IPS DF 6.9 (cell line): ENCODE measurements at regions not wholly inside any gene's neighbourhood (a gene's known extent, or its start where the extent isn't known, plus 50 kb on each side); places are given as distances from the start of the nearest gene placed in this dataset.

Experiments used
- DNase-seq: peaks from one replicate; pipeline ENCODE4 v3.0.0-alpha.2; 2013; ENCODE audit warnings: low read depth, low spot score
- H3K27ac ChIP-seq: one replicate; pipeline ENCODE4 v1.5.1; 2013; ENCODE audit warnings: low read length, control low read depth
- H3K27me3 ChIP-seq: 2 replicates; pipeline ENCODE4 v1.6.1; 2013; ENCODE audit warnings: mild to moderate bottlenecking, low read length; ENCODE audit not compliant: control insufficient read depth, insufficient read depth
- H3K36me3 ChIP-seq: 2 replicates; pipeline ENCODE4 v1.6.1; 2013; ENCODE audit warnings: low read length; ENCODE audit not compliant: control insufficient read depth, insufficient read depth
- H3K4me1 ChIP-seq: 2 replicates; pipeline ENCODE4 v1.6.1; 2013; ENCODE audit warnings: low read length; ENCODE audit not compliant: control insufficient read depth, insufficient read depth
- H3K4me3 ChIP-seq: 2 replicates; pipeline ENCODE4 v1.5.1; 2013; ENCODE audit warnings: mild to moderate bottlenecking, low read length
- H3K9me3 ChIP-seq: 2 replicates; pipeline ENCODE4 v1.6.1; 2013; ENCODE audit warnings: low read length, inconsistent platforms; ENCODE audit not compliant: control insufficient read depth, insufficient read depth
- WGBS: extraction: QIAGEN DNeasy Blood & Tissue Kit; methylation state at CpG from one replicate; pipeline ENCODE4 v1.1.7; 2013; ENCODE audit warnings: mixed read lengths, missing lambda C conversion rate; ENCODE audit not compliant: insufficient read length, insufficient coverage; 5-methylcytosine and 5-hydroxymethylcytosine counted together

DNA sequence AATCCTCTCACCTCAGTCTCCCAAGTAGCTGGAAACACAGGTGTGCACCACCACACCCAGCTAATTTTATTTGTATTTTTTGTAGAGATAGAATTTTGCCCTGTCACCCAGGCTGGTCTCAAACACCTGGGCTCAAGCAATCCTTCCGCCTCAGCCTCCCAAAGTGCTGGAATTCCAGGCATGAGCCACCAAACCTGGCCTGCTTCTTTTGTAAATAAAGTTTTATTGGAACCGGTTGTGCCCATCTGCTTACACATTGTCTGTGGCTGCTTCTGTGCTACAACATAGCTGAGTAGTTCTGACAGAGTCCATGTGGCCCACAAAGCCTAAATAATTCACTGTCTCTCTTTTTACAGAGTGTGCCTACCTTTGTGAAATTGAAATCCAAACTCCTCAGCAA is 109.7 kb upstream of the NRSN1 start:
- H3K27ac ChIP-seq, result no peak overlapping the region
- no CpG with 5 or more reads among the region's 2 CpGs for WGBS

DNA sequence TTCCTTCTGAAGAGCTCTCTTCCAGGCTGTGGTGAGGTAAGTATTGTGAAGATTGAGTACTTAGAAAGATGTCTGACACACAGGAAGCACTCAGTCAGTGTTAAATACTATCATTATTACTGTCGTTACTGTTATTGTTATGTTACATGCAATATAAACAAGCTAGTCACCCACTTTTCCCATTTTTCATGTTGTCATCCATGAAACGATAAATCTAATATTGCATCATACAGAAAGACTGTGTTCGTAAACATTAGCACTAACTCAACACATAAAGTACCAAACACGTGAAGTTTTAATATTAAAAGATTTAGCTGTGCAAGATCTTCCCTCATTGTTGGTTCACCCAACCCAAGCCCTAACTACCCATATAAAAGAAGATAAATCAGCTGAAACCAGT is 109.2 kb upstream of the NRSN1 start:
- no peak for DNase-seq
- no peak overlapping the region for H3K27ac ChIP-seq
- H3K9me3 ChIP-seq, result no peaks in the 10 kb centered on the region
- H3K4me1 ChIP-seq, result no peaks in the 10 kb centered on the region
- H3K4me3 ChIP-seq, result no peak overlapping the region
- no peaks in the 10 kb centered on the region for H3K27me3 ChIP-seq
- H3K36me3 ChIP-seq, result no peaks in the 10 kb centered on the region
- no CpG with 5 or more reads among the region's 4 CpGs for WGBS

More for the DNA sequence above, 109.7 kb upstream of the NRSN1 start:
- H3K4me3 ChIP-seq, result no peak overlapping the region
- no peaks in the 10 kb centered on the region for H3K36me3 ChIP-seq
- DNase-seq, result no peak
- H3K4me1 ChIP-seq, result no peaks in the 10 kb centered on the region
- H3K9me3 ChIP-seq, result no peaks in the 10 kb centered on the region
- no peaks in the 10 kb centered on the region for H3K27me3 ChIP-seq

DNA sequence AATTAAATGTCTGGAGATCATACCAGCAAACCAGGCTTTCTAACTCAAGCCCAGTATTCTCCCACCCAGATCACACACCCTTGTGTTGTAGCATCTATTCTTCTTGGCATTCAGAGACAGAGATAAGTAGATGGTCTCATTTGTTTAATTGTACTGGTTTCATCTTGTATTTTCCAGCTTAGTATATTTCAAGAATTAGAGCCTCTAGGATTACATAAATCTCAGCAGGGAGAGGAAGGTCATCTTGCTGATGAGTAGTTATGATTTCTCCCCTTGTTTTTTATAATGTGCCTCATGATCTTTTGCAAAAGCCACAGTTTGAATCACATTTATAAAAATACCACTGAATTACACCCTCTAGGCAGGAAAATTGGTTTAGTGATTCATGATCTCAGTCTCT is 106.6 kb upstream of the NRSN1 start:
- Histone ChIP-seq H3K36me3 (no peaks in the 10 kb centered on the region), H3K4me3 (no peak overlapping the region), H3K27ac (no peak overlapping the region), H3K4me1 (no peaks in the 10 kb centered on the region), H3K27me3 (no peaks in the 10 kb centered on the region), H3K9me3 (no peaks in the 10 kb centered on the region)
- DNase-seq, result no peak

DNA sequence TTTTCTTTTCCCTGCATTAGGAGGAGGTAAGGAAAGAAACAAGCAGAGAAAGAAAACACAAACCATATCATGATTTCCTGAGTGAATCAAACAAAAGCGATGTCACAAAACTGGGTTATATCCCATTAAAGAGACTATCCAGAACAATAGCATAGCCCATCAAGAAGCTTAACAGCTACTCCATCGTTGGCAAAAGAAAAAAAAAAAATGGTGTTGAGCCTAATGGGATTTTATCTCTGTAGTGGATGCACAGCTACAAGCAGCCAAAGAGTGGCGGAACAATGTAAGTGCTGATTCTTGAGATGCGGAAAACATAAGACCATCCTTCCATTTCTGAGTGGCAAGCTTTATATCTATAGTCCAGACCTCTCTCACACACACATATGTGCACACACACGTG is 106.2 kb upstream of the NRSN1 start:
- Histone ChIP-seq H3K4me3 (no peak overlapping the region), H3K36me3 (no peaks in the 10 kb centered on the region), H3K27me3 (no peaks in the 10 kb centered on the region), H3K9me3 (no peaks in the 10 kb centered on the region), H3K27ac (no peak overlapping the region), H3K4me1 (no peaks in the 10 kb centered on the region)
- no peak for DNase-seq
- no CpG with 5 or more reads among the region's 5 CpGs for WGBS

DNA sequence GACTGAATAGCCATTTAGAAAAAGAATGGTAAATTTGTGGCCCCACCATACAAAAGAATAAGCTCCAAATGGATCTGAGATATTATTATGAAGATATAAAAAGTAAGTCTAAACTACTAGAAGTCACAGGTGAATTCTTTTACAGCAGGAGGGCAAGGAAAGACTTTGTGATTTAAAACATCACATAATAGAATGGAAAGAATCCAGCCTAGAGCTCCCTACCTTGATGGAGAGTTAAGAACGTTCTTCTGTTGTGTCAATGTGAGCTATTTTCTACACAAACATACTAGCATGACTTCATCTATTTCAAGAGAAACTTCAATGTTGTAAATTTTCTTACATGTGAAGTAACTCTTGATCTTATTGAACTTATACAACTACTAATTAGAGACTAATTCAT is 100.0 kb upstream of the NRSN1 start:
- Histone ChIP-seq H3K4me3 (no peak overlapping the region), H3K9me3 (no peaks in the 10 kb centered on the region), H3K4me1 (peaks cover 2% of the 10 kb centered on the region; the same call in 1 of the 2 replicates), H3K27ac (no peak overlapping the region), H3K36me3 (no peaks in the 10 kb centered on the region), H3K27me3 (no peaks in the 10 kb centered on the region)
- DNase-seq, result no peak
- WGBS, result no CpG with 5 or more reads among the region's 1 CpG

DNA sequence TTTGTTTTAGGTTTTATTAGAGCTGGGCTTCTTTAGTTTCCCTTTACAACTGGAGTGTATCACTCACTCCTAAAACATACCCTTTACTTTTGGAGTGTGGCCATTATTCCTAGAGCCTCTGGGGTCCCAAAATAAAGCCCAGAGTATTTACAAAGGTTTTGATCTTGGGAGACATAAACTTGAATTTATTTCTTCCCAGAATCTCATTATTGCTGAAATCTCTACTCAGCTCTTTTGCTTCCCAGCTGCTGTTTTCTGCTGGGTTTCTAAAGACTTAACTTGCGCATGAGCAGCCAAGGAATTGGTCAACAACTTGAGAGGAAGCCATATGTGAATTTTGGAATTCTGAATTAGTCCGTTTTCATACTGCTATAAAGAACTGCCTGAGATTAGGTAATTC is 94.5 kb upstream of the NRSN1 start:
- Histone ChIP-seq H3K36me3 (no peaks in the 10 kb centered on the region), H3K4me3 (no peak overlapping the region), H3K9me3 (no peaks in the 10 kb centered on the region), H3K27ac (no peak overlapping the region), H3K4me1 (peaks cover 2% of the 10 kb centered on the region; the same call in 1 of the 2 replicates), H3K27me3 (no peaks in the 10 kb centered on the region)
- DNase-seq, result no peak
- WGBS, result no CpG with 5 or more reads among the region's 2 CpGs

DNA sequence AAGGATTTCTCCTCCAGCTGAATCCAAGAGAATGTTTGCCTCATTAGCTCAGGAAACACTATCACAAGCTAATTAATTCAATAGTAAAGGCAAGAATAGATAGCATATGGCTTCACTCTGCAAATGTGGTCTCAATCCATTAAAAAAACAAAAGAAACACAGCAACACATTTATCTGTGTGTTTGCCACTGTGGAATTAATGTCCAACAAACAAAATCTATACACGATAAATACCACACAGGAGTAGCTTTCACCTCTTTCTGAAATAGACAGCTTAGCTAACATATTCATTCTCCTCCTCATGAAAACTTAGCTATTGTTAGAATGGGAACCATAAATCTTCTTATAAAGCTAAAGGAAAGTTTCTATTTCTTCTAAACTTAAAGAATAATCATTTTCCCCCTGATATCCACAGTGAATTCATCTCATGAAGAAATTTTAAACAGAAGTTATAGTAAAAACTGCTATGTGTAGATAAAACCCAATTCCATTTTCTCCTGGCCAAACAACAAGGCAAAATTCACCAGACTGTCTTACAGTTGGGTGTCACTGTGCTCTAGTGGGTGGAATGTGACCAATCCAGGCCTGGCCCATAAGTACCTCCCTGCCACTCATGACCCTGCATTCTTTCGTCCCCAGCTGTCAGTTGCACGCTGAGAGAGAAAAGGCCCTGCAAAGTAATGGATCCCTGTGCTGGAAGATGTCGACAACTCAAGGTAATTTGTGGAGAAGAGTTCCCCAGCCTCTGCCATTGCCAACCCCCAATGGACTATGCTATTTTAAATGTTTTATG is 92.9 kb upstream of the NRSN1 start:
- no peak for DNase-seq
- no CpG with 5 or more reads among the region's 4 CpGs for WGBS
- no peaks in the 10 kb centered on the region for H3K36me3 ChIP-seq
- H3K4me3 ChIP-seq, result no peak overlapping the region
- H3K27ac ChIP-seq, result no peak overlapping the region
- no peaks in the 10 kb centered on the region for H3K4me1 ChIP-seq
- no peaks in the 10 kb centered on the region for H3K9me3 ChIP-seq
- no peaks in the 10 kb centered on the region for H3K27me3 ChIP-seq

DNA sequence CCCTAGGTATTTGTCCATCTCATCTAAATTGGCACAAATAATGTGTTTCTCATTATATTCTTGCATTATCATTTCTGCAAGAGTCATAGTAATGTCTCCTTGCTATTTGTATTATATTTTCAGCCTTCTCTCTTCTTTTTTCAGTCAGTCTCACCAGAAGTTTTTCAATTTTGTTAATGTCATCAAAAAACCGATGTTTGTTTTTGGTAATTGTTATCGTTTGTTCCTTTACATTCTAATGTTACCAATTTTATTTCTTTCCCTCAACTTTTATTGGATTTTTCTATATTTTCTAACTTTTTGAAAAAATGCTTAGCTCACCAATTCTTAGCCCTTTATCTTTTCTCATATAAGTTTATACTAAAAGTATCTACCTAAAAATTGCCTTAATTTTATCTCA is 82.2 kb upstream of the NRSN1 start:
- Histone ChIP-seq H3K36me3 (no peaks in the 10 kb centered on the region), H3K4me3 (no peak overlapping the region), H3K27me3 (no peaks in the 10 kb centered on the region), H3K9me3 (no peaks in the 10 kb centered on the region), H3K27ac (no peak overlapping the region), H3K4me1 (no peaks in the 10 kb centered on the region)
- DNase-seq, result no peak
- WGBS, result no CpG with 5 or more reads among the region's 2 CpGs

DNA sequence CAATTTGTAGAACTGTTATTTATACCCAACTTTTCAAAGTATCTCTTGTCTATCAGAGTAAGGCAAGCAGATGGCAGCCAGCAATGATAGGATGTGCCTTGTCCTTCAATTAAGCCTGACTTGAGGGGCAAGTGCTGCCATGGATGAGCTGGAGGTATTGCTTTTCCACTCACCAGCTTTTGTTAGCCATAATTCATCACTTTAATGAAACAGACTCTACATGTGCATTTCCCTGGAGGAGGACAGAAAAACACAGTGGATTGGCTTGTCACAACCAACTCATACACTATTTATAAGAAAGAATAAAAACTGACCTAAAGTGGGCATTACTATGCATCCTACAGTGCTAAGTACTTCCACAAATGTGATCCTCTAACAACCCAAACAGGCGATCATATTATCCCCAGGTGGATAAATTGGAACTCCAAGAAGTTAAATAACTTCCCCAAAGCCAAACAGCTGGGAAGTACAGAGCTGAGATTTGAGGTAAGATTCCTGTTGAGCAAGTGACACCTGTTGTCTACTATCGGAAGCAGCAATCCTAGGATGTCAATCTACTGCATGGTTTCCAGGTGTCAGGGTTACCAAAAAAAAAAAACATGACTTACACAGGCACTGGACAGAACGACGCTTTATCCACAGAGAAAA is 73.9 kb upstream of the NRSN1 start:
- no CpG with 5 or more reads among the region's 4 CpGs for WGBS
- H3K4me1 ChIP-seq, result no peaks in the 10 kb centered on the region
- no peak for DNase-seq
- no peak overlapping the region for H3K4me3 ChIP-seq
- no peaks in the 10 kb centered on the region for H3K36me3 ChIP-seq
- H3K27ac ChIP-seq, result no peak overlapping the region
- H3K27me3 ChIP-seq, result no peaks in the 10 kb centered on the region
- no peaks in the 10 kb centered on the region for H3K9me3 ChIP-seq

DNA sequence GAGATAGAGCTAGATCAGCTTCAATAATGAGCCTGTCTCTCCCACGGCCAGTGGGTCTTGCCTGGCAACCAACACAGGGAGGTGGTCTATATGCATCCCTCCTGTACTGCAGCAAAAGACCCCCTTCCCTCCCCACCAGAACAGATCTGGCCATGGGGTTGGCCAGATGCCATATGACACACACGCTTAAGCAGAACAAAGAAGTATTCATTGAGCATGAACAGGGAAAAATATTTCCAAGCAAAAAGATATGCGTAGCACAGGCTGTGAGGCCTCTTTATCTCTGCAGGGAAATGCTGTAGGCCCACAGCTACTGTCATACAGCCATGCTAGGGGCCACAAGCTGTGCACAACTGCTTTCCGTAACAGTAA is 73.4 kb upstream of the NRSN1 start:
- no peak overlapping the region for H3K4me3 ChIP-seq
- H3K27me3 ChIP-seq, result no peaks in the 10 kb centered on the region
- no peaks in the 10 kb centered on the region for H3K9me3 ChIP-seq
- DNase-seq, result no peak
- H3K27ac ChIP-seq, result no peak overlapping the region
- no peaks in the 10 kb centered on the region for H3K4me1 ChIP-seq
- no peaks in the 10 kb centered on the region for H3K36me3 ChIP-seq
- no CpG with 5 or more reads among the region's 4 CpGs for WGBS

DNA sequence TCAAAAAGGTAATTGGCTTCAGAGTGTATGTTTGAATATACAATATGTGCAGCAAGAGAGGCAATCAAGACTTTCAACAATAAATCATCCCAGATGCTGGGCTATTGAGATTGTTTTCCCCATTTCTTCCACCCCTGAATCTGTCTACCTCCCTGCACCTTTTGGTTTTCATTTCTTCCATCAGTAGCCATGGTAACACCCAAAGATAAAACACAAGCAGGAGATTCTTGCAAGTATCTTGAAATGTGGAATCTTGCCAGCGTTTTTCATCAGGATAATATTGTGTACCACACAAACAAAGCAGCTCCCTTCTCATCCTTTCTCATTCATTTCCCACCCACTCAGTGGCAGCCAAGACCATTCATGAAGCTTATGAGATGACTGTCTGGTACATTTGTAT is 73.0 kb upstream of the NRSN1 start:
- no peak for DNase-seq
- H3K4me3 ChIP-seq, result no peak overlapping the region
- no peaks in the 10 kb centered on the region for H3K9me3 ChIP-seq
- WGBS, result no CpG with 5 or more reads among the region's 1 CpG
- no peaks in the 10 kb centered on the region for H3K4me1 ChIP-seq
- no peaks in the 10 kb centered on the region for H3K27me3 ChIP-seq
- no peak overlapping the region for H3K27ac ChIP-seq
- no peaks in the 10 kb centered on the region for H3K36me3 ChIP-seq
